ENCODE measurements at regions not wholly inside any gene's neighbourhood (a gene's known extent, or its start where the extent isn't known, plus 50 kb on each side); places are given as distances from the start of the nearest gene placed in this dataset.
"Not testable (repeated sequence)": the region's sequence is repeated elsewhere in the genome, so short reads cannot be mapped to it uniquely, and the experiment has no call there.

GRCh38 chr6:3900744-3901336 is 51.7 kb downstream of the FAM50B start:
- DNase-seq: no peak

- no peak for DNase-seq
These were observed 53.9 kb downstream of the FAM50B start for GRCh38 chr6:3902871-3903648.

- no peak for DNase-seq
These were observed 55.3 kb downstream of the FAM50B start for GRCh38 chr6:3904518-3904917.

GRCh38 chr6:3905945-3906845 is 57.0 kb downstream of the FAM50B start:
- DNase-seq: no peak

- DNase-seq: no peak
These were observed 57.6 kb downstream of the FAM50B start for GRCh38 chr6:3906846-3907151.

- DNase-seq: no peak
These were observed 59.0 kb downstream of the FAM50B start for GRCh38 chr6:3908223-3908622.

GRCh38 chr6:3908961-3909360 is 59.8 kb downstream of the FAM50B start:
- no peak for DNase-seq

GRCh38 chr6:3910106-3910663 is 61.0 kb downstream of the FAM50B start:
- no peak for DNase-seq

- no peak for DNase-seq
These were observed 62.0 kb downstream of the FAM50B start for GRCh38 chr6:3911130-3911529.

GRCh38 chr6:3911614-3912336 is 62.6 kb downstream of the FAM50B start:
- no peak for DNase-seq

GRCh38 chr6:3912361-3913076 is 63.3 kb downstream of the FAM50B start:
- DNase-seq: no peak

- no peak for DNase-seq
These were observed 64.1 kb downstream of the FAM50B start for GRCh38 chr6:3913077-3913957.

GRCh38 chr6:3913958-3914337 is 64.8 kb downstream of the FAM50B start:
- DNase-seq: no peak

GRCh38 chr6:3915076-3915791 is 66.1 kb downstream of the FAM50B start:
- DNase-seq: no peak

GRCh38 chr6:3916211-3916610 is 67.0 kb downstream of the FAM50B start:
- DNase-seq: no peak

GRCh38 chr6:3916749-3917148 is 67.6 kb downstream of the FAM50B start:
- DNase-seq: not testable (repeated sequence)

- DNase-seq: no peak
These were observed 69.3 kb downstream of the FAM50B start for GRCh38 chr6:3918469-3918868.

GRCh38 chr6:3919130-3919628 is 70.0 kb downstream of the FAM50B start:
- DNase-seq: no peak

- no peak for DNase-seq
These were observed 70.7 kb downstream of the FAM50B start for GRCh38 chr6:3919849-3920248.

- no peak for DNase-seq
These were observed 71.1 kb downstream of the FAM50B start for GRCh38 chr6:3920321-3920720.
